ENCODE measurements at regions not wholly inside any gene's neighbourhood (a gene's known extent, or its start where the extent isn't known, plus 50 kb on each side); places are given as distances from the start of the nearest gene placed in this dataset.

GRCh38 chr1:229093609-229094336 lies 177.1 kb upstream of the RAB4A start:
- Mint-ChIP-seq H3K27ac (peak overlapping the region; percentile 97), H3K9me3 (peaks cover 6% of the 10 kb centered on the region; the same call in 2 of the 3 replicates), H3K4me1 (peaks cover 72% of the 10 kb centered on the region), H3K4me3 (peak overlapping the region; percentile 56), H3K27me3 (ENCODE audit: insufficient read depth, low read depth, poor library complexity) (peaks cover 7% of the 10 kb centered on the region), H3K36me3 (ENCODE audit: low read depth) (peaks cover 8% of the 10 kb centered on the region)
- Histone ChIP-seq H3K79me2 (replicated peaks; ENCODE audit: insufficient read depth) (no peaks in the 10 kb centered on the region), H3K36me3 (ENCODE audit: insufficient read depth) (0 out of 2 replicates have a peak, but pooled peaks cover 3% of the 10 kb centered on the region), H3K4me2 (peak overlapping the region; percentile 41), H3K4me3 (peak overlapping the region; percentile 22), H3K27ac (ENCODE audit: low read depth) (peak overlapping the region; percentile 91), H3F3A (replicated peaks; ENCODE audit: low read depth) (peaks cover 8% of the 10 kb centered on the region), H3K4me1 (ENCODE audit: insufficient read depth) (peaks cover 40% of the 10 kb centered on the region), H3K9me2 (ENCODE audit: insufficient read depth) (peaks cover 5% of the 10 kb centered on the region; the same call in 1 of the 2 replicates), H4K20me1 (replicated peaks; ENCODE audit: insufficient read depth) (no peaks in the 10 kb centered on the region), H2AFZ (no peak overlapping the region), H3K27me3 (ENCODE audit: insufficient read depth) (no peaks in the 10 kb centered on the region)
- peak; percentile 84 for ATAC-seq
- DNase-seq (ENCODE audit: low spot score): peak; percentile 97
- peak; percentile 22; the same call in 1 of the 2 replicates for TF ChIP-seq NANOG (IDR thresholded peaks at IDR 0.05; ENCODE audit: borderline replicate concordance)
- no peak for TF ChIP-seq EZH2 (IDR thresholded peaks at IDR 0.05; ENCODE audit: low read depth, unreplicated experiment)
- peak; percentile 91 for TF ChIP-seq ZNF462 (CRISPR knock-in tag; IDR thresholded peaks at IDR 0.05)
- TF ChIP-seq CREB1 (CRISPR knock-in tag; IDR thresholded peaks at IDR 0.05; ENCODE audit: low read depth): peak; percentile 68
- TF ChIP-seq CTCF (conservative IDR thresholded peaks at IDR 0.05; ENCODE audit: low read depth in 2 of 2): no peak
- TF ChIP-seq STAT1 (IDR thresholded peaks at IDR 0.05; ENCODE audit: unreplicated experiment): no peak
- TF ChIP-seq JUNB (IDR thresholded peaks at IDR 0.05; ENCODE audit: unreplicated experiment): no peak
- TF ChIP-seq EZH2phosphoT487 (IDR thresholded peaks at IDR 0.05; ENCODE audit: unreplicated experiment): no peak
- no peak; the same call in 1 of the 2 replicates for TF ChIP-seq ETS1 (IDR thresholded peaks at IDR 0.05)
- TF ChIP-seq ZNF114 (CRISPR knock-in tag; IDR thresholded peaks at IDR 0.05): no peak
- TF ChIP-seq POLR2AphosphoS5 (IDR thresholded peaks at IDR 0.05; ENCODE audit: low read depth): no peak

Measured in GM23338 (cell line).